T-helper 2 cell treated with Interferon-gamma antibody and Interleukin-4, amounts not matched to agents 100 ng/mL and 5 ng/mL, for 36 hours (primary cell): ENCODE measurements at regions not wholly inside any gene's neighbourhood (a gene's known extent, or its start where the extent isn't known, plus 50 kb on each side); places are given as distances from the start of the nearest gene placed in this dataset.

Source experiments
- intact Hi-C: fragments of 100-400 bp; cut with micrococcal nuclease; formaldehyde crosslinking; loops from one replicate; pipeline ENCODE4 v1.15.1; 2023

DNA sequence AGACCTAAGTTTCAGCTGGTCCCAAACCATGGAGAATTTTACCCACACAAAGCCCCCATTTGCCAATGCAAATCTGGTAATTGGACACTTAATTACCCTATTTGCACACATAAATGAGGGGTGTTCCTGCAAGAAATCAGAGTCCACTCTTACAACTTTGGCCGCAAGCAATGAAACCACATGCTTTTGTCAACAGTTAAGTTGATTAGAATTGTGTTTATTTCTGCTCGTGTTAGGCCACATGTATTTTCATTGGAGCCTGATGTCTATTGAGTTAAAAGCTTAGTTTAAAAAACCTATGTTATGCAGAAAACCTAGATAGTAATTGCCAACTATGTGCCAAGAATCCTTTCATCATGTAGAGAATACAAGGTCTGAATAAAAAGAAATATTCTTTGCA, 153.8 kb upstream of the CMC1 start:
- intact Hi-C loops = loop anchor here (5.0 kb wide), 1 partner anchor 365 kb away; the partner anchor contains the start of gene EOMES

DNA sequence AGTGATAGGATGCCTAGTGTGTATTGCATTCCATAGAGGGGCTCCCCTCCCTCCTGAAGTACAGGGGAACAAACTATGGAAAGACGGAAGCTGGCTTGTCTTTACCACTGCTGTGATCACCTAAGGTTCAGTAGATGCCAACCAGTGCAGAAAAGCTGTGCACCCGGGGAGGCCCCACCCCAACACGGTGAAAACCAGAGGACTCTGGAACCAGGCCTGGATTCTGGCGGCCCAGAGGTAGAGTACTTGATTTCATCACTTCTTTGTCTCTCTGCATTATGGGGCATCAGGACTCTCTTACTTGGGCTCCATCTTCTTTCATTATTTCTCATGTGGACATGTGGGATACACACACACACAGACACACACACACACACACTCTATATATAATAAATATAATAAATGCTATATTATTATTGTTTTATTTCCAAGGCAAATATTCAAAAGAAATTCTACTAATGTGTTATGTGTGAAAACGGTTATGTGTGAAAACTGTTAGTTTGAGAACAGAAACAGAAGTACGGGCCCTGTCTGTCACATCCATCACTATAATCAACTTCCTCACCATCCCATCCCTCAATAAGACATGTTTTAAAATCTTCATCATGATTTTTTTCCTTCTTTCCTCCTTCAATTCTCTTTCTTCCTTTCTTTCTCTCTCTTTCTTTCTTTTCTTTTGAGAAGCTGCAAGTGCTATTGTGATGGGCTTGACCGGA, 152.4 kb upstream of the CMC1 start:
- intact Hi-C loops = loop anchor here (5.0 kb wide), 1 partner anchor 367 kb away; the partner anchor contains the start of gene EOMES

DNA sequence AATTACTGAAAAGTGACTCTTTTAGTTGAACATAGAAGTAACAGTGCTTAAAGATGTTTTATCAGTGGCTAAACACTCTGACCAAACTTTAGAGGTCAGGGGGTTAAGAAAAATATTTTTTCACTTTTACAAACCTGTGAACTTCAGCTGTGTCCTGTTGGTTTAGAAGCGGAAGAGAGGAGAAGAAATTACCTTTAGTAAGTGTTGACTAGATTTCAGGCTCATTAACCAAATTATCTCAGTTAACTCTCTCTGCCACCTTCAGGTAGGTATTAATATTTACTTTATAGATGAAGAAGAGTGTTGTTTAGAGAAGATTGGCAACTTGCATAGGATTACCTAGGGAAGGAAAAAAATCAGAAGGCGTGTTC, 151.9 kb upstream of the CMC1 start:
- intact Hi-C loops = loop anchor here (5.0 kb wide), 1 partner anchor 367 kb away; the partner anchor contains the start of gene EOMES

- intact Hi-C loops = no loop called here
Measured at GRCh38 chr3:28099296-28099695, 142.1 kb upstream of the CMC1 start.

GRCh38 chr3:28101705-28102104, 139.7 kb upstream of the CMC1 start:
- intact Hi-C loops = no loop called here

DNA sequence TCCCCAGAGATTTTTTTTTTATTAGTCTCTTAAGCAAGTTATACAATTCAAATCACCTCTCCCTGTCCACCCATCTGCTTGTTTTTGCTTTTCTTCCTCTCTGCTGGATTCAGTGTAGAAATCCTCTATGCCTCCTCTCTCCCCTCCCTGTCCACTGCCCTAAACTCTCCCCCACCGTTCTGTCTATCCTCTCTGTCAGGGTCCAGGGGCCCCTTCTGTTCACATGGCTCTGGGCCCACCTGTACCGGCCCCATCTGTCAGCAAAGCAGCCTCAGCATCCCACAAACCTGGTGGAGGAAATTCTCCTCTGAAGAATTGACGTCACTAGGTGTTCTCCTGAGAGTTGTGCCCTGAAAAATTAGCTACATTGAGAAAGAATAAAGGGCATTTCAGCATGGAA, 137.6 kb upstream of the CMC1 start:
- intact Hi-C loops = no loop called here

- intact Hi-C loops = no loop called here
Measured at GRCh38 chr3:28104896-28105534, 136.4 kb upstream of the CMC1 start.

GRCh38 chr3:28109829-28110228, 131.6 kb upstream of the CMC1 start:
- intact Hi-C loops = no loop called here

DNA sequence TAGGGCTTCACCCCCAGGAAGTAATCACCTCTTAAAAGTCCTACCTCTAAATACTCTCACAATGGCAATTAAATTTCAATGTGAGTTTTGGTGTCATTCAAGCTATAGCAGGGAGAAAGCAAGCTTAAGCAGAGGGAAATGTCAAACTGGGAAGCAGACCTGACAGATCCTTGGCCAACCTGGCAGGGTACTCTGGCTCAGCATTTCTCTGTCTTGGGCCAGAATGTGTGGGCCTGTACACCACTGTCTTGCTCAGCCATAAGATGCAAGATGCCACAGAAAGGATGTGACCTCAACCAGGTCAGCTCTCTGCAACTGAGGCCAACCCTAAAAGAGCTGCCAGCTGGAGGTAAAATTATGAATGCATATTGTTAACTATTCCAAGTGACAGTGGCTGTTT, 130.6 kb upstream of the CMC1 start:
- intact Hi-C loops = no loop called here

DNA sequence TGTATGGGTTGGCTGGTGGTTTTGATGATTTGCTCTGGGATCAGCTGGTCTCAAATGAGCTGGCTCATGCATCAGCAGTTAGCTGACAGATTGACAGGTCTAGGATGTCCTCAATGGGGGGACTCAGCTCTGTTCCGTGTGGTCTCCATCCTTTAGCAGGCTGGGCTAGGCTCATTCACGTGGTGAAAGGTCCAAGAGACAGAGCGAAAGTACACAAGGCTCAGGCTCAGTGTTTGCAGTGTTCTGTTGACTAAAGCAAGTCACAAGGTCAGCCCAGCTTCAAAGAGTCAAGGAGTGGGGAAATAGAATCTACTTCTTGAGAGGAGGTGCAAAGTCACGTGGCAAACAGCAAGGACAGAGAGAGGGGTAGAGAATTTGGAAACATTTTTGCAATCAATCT, 126.5 kb upstream of the CMC1 start:
- intact Hi-C loops = no loop called here

- intact Hi-C loops = no loop called here
Measured at GRCh38 chr3:28115316-28115715, 126.1 kb upstream of the CMC1 start.

GRCh38 chr3:28117598-28117997, 123.8 kb upstream of the CMC1 start:
- intact Hi-C loops = no loop called here

DNA sequence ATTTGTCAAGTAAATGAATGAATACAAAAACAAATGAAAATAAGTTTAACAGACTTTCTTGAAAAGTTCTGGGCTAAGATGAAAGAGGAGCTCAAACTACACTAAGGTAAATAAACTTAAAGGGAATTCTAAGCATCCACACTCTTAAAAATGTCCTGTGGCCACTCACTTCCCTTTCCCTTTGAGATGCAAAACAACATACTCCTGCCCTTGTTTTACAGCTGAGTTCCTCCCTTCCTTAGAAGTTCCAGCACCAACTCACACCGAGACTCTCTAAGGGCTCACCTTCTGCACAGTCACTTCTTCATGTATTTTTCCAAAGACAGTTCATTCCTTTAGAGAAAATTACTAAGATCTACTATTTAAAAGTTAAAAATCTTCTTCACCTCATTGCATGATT, 123.3 kb upstream of the CMC1 start:
- intact Hi-C loops = no loop called here

- intact Hi-C loops = no loop called here
Measured at GRCh38 chr3:28122227-28122626, 119.2 kb upstream of the CMC1 start.

GRCh38 chr3:28124882-28125281, 116.5 kb upstream of the CMC1 start:
- intact Hi-C loops = no loop called here

- intact Hi-C loops = no loop called here
Measured at GRCh38 chr3:28125342-28125741, 116.1 kb upstream of the CMC1 start.

GRCh38 chr3:28130836-28131235, 110.6 kb upstream of the CMC1 start:
- intact Hi-C loops = no loop called here

- intact Hi-C loops = no loop called here
Measured at GRCh38 chr3:28132941-28133340, 108.5 kb upstream of the CMC1 start.

DNA sequence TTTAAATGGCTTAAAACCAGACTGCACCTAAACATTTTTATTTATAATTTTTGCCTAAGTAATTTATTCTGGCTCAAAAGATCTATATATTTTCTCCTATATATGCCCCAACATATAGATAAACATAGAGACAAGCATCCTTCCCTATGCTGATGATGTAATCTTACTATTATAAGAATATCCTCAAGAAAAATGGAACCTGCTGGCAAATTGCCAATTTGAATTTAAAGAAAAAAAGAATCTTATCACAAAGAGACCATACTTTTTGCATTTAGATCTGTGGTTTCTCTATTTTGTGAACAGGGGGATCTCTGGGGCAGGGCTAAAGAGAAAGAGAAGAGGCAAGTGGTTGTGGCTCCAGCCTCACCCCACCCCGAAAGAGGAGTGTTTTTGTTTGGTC, 107.2 kb upstream of the CMC1 start:
- intact Hi-C loops = no loop called here

DNA sequence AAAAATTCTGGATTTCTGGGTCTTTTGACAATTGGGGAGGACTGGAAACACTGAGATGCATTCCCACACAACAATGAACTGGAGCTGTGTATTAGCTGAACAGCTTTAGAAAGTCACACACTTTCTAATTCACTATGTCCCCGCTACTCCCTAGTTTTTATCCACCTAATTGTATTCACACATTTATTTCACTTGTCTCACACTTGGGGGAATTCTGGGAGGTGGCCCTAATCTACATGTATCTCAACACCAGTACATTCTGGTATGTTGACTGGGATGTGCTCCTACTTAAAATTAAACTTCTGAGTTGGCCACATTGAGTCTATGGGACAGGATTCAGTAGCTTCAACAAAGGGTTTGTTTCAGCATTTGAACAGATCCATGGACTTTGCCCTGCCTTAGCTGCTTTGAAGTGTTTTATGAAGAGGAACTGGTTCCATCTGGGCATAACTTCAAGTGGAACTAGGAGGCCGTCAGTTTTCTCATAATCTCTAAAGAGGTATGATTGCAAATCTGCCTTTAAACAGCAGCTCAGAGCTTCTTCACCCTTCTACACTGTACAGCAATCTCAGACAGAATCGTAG, 106.5 kb upstream of the CMC1 start:
- intact Hi-C loops = no loop called here

- intact Hi-C loops = no loop called here
Measured at GRCh38 chr3:28136607-28137216, 104.7 kb upstream of the CMC1 start.

GRCh38 chr3:28138043-28138610, 103.3 kb upstream of the CMC1 start:
- intact Hi-C loops = no loop called here
